ENCODE measurements at regions not wholly inside any gene's neighbourhood (a gene's known extent, or its start where the extent isn't known, plus 50 kb on each side); places are given as distances from the start of the nearest gene placed in this dataset.

GRCh38 chr6:82687855-82688254 lies 324.2 kb downstream of the TPBG start:
- TF ChIP-seq TCF12 (IDR thresholded peaks at IDR 0.05; ENCODE audit: low read depth): no peak
- TF ChIP-seq EP300 (IDR thresholded peaks at IDR 0.05; ENCODE audit: borderline replicate concordance): no peak
- no peak for TF ChIP-seq NFIC (IDR thresholded peaks at IDR 0.05)
- no peak for TF ChIP-seq MAX (IDR thresholded peaks at IDR 0.05)
- no peak for TF ChIP-seq RAD21 (IDR thresholded peaks at IDR 0.05; ENCODE audit: low read depth)
- TF ChIP-seq TEAD4 (IDR thresholded peaks at IDR 0.05): no peak
- TF ChIP-seq CEBPB (IDR thresholded peaks at IDR 0.05): no peak
